Smooth muscle cell of the brain vasculature (primary cell): ENCODE measurements at regions not wholly inside any gene's neighbourhood (a gene's known extent, or its start where the extent isn't known, plus 50 kb on each side); places are given as distances from the start of the nearest gene placed in this dataset.
"Not testable (repeated sequence)": the region's sequence is repeated elsewhere in the genome, so short reads cannot be mapped to it uniquely, and the experiment has no call there.

ENCODE experiments used
- DNase-seq: peaks from one replicate; pipeline ENCODE4 v3.0.0-alpha.2; 2012; ENCODE audit warnings: low read depth, low spot score

DNA sequence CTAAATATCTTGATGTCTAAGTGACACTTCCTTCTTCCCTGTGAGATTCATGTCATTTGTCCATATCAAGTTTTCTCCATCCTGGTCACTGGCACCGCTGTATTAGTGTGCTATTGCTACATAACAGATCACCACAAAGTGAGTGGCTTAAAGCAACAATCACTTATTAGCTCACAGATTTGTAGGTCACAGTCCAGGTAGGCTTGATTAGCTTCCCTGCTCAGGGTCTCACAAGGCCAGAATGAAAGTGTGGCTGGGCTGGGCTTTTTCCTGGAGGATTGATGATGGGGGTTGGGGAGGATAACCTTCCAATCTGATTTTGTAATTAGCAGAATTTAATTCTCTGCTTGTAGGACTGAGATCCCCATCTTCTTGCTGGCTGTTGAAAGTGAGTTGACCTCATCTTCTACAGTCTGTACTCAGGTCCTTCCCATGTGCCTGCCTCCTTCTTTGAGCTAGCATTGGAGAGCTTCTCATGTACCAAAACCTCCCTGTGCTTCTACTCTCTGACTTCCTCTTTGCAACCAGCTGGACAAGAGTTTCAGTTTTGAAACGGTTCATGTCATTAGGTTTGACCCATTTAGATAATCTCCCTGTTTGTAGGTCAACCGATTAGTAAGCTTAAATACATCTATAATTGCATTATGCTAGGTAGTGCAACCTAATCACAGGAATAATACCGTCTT, 152.4 kb upstream of the MAN1A1 start:
- no peak for DNase-seq

DNA sequence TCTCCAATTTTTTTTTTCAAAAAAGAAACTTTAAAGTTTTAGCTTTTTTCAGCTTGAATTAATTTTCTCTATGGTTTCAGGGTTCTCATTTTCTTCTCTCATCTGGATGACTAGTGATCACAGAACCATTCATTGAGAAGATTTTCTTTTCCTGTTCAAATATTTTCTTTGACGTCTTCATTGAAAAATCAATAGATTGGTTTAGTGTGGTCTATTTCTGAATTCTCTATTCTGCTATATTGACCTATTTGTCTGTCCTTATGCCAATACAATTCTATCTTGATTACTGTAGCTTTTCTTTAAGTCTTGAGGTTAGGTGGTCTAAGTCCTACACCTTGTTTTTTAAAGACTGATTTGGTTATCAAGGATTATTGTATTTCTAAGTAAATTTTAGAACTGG, 150.2 kb upstream of the MAN1A1 start:
- no peak for DNase-seq

DNA sequence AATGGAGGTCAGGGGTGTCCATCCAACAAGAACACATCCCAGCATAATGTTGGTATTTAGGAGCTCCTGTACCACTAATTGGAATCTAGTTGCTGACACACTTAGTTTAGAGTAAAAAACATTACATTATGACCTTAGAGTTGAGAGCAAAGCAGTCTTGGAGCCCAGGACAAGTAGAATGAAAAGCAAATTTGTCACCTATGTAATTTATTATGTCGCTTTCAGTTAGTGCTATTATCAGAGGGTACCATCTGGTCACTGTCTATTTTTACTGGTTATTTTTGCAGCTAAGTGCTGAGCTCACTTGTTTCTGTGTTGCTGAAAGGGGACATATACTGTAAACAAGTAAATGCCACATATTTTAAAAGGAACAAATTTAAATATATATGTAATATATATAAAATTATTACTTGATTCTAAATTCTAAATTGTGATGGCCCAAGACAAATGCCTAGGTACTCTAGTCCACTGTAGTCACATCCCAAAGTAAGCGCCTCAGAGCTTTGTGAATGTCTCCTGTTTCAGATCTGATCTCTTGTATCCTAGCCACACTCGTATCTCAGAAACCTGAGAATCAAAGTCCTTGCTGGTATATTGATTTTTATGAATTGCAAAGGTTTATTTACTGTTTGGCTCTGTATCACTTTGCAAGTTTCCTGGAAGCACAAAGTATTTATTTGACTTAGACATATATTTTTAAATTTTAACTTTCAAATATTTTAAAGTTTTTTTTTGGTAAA, 148.6 kb upstream of the MAN1A1 start:
- no peak for DNase-seq

DNA sequence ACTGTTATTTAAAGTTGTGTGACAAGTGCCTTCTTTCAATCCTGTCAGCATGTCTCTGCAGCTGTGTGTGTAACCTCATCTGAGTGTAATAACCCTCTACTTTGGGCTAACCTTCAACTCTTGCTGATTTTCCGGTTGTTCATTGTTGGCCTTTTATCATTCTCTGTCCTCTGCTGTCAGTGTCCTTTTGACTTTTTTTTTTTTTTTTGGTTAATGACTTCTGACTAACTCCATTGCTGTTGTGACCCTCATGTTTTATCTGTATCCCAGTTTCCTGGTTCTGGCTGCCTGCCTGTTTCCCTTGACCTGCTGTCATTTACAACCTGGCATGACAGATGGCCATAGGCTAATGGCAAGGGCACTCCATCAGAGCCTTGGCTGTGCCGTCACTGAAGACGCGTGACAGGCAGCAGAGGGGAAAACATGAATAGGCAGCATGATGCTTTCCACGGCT, 145.7 kb upstream of the MAN1A1 start:
- DNase-seq = no peak

DNA sequence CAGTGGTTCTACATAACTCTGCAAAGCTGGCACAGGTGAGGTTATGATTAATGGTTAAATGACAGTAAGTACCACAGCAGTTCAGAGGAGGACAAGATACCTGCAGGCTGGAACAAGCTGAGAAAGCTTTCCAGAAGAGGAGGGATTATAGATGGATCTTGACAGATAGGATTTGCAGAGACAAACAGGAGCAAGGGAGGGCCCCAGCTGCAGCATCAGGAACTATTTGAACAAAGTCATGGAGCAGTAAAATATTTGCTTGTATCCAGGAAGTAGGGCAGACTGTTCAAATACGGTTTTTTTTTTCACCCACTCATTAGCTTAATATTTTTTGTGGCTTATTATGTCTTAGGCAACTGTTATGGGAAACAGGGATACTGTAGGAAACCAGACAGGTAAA, 144.4 kb upstream of the MAN1A1 start:
- DNase-seq = no peak

DNA sequence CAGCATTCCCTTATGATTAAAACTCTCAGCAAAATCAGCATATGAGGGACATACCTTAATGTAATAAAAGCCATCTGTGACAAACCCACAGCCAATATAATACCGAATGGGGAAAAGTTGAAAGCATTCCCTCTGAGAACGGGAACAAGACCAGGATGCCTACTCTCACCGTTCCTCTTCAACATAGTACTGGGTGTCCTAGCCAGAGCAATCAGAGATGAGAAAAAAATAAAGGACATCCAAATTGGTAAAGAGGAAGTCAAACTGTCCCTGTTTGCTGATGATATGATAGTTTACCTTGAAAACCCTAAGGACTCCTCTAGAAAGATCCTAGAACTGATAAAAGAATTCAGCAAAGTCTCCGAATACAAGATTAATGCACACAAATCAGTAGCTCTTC, 141.6 kb upstream of the MAN1A1 start:
- DNase-seq = not testable (repeated sequence)

DNA sequence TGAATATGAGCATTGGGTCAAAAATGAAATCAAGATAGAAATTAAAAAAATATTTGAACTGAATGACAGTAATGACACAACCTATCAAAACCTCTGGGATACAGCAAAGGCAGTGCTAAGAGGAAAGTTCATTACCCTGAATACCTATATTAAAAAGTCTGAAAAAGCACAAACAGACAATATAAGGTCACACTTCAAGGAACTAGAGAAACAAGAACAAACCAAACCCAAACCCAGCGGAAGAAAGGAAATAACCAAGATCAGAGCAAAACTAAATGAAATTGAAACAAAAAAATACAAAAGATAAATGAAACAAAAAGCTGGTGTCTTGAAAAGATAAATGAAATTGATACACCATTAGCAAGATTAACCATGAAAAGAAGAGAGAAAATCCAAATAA, 140.5 kb upstream of the MAN1A1 start:
- not testable (repeated sequence) for DNase-seq

DNA sequence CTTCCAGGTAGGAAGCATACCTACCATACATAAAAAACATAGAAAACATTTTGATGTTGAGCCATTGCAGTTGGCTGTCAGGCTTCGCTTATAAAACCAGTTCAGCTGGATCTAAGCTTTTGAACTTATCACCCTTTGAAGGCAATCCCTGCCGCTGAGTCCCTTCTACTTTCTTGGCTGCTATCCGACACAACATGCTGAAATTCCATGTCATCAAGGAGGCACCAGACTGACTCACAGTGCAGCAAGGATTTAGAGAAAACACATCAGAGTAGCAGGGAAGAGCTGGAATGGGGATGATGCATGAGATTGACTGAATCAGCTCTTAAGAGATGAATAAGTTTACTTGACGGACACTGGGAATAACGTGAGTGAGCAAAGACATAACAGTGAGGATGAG, 135.0 kb upstream of the MAN1A1 start:
- peak; percentile 66 for DNase-seq

DNA sequence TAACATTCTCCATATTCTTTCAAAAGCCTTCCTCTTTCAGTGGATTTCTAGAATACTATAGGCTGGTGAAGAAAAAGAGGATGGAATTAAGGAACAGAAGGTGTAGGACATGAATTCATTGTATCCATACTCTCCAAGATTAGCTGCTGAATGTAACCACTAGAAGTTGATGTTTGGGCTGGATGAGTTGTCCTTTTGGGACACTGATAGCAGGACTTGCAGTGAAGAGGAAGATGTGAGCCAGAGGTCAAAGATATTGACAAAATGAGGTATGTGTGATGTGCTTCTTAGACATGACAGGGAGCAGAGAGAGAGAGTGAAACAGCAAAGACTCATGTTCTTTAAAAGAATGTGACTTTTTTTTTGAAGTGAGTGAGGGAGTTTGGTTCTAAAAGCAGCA, 134.3 kb upstream of the MAN1A1 start:
- DNase-seq = no peak

DNA sequence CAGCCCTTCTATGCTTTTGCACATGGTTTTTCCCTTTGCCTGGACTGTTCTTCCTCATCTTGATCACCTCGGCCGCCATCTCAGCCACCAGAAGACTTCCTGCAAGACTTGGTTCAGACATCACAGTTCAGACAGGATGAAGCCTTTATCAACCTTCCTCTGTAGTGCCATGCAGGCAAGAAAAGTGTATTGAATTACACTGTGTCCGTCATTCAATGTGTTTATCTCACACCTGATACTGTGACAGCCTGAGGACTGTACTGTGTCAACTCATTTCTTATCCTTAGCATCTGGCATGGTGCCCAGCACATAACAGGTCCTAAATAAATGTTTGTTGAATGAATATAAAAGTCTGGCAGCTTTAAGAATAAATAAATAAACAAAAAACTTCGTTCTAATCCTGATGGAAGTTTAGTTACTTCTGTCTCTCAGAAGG, 133.3 kb upstream of the MAN1A1 start:
- DNase-seq = no peak

DNA sequence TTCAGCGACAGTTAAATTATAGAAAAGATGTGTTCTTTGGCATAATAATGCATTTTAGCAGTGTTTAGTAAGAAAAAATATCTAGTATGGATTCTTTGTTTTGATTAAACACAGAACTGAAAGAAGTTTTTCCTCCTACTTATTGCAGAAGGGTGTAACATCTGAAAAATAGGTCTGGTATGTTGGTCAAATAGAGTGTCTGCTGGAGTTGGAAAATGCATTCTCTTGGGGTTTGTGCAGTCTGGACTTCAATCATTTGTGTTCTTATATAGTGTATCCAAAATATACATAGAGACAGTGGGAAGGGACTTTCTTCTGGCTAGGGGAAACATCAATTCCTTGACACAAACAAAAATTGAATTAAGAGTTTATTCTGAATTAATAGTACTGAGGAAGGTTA, 132.4 kb upstream of the MAN1A1 start:
- peak; percentile 10 for DNase-seq

DNA sequence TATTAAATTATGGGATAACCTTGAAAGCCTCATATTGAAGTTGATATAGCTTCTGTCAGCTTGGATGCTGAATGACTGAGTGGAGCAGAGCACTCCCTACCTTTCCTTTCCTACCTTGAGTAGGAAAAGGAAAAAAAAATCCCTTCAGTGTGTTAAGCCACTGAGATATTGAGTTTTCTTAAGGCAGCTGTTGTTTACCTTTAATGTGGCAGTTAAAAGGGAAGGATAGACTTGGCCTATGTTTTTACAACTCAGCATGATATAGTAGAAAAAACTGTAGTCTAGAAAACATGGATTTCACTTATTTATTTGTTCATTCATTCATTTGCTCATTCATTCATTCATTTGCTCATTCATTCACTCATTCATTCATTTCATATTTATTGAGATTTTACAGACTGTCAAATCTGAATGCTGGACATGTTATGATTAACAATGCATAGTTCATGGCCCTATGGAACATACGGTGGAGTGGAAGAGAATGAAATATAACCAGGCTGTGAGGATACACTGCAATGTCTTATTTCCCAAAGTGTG, 131.5 kb upstream of the MAN1A1 start:
- no peak for DNase-seq

DNA sequence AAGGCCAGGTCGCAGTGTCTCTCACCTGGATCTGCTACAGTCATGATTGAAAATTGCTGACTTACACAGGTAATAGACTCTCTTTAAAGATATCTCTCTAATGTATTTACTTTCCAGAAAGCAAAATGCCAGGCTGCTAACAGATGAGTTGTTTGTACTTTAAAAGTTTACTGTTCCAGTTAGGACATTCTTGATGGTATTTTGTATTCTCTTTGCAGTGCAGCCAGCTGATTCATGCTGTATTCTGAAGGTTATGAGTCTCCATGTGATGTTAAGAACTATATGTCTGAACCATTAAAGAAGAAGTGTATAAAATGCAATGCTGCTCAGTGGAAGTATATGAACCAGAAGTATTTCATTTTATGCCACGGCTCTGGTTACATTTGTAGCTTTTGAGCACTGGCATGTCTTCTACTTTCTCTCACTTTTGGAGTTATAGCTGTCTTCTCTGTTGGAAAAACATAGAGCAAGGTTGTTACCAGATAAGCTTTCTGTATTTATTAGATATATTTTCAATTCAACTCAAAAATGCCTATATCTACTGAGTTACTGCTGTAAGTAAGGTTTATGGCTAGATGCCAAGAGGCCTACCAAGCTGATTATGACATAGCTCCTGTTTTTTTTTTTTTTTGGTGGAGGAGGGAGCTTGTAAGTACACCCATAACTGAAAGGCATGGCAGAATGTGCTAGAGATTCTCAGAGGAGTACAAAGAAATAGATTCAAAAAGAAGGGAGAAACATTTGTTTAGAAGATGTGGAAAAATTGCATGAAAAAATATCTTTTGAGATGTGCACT, 130.5 kb upstream of the MAN1A1 start:
- no peak for DNase-seq

DNA sequence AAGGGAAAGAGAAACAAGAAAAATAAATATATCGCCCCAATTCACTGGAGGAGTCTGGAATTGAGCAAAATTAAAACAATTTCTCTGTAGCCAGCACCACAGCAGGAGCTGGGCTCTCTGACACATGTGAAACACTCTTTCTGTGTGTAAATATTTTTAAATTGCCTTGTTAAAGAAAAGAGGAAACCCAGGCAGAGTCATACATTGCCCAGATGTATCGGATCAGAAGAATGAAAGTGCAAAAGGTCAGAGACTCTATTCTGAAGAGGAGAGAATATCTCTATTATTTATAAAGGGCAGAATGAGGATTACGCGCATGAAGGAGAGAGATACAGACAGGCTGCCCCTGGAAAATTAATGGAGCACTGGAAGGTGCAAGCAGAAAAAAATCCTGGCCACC, 127.0 kb upstream of the MAN1A1 start:
- DNase-seq = peak; percentile 33

DNA sequence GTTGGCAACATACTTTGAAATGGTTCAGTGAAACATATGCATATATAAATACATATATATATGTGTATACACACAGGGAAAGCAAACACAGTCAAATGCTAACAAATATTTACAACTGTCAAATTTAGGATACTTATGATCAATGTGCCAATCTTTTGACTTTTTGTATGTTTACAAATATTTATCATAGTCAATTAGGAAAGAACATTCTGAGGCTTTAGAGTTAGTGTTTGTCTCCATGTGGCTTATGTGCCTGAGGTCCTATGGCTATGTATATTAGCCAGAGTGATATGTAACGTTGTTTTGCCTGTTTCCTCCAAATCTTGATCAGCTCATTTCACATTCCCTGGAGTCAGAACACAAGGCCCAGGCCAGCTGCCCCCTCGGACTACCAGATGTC, 126.5 kb upstream of the MAN1A1 start:
- no peak for DNase-seq

DNA sequence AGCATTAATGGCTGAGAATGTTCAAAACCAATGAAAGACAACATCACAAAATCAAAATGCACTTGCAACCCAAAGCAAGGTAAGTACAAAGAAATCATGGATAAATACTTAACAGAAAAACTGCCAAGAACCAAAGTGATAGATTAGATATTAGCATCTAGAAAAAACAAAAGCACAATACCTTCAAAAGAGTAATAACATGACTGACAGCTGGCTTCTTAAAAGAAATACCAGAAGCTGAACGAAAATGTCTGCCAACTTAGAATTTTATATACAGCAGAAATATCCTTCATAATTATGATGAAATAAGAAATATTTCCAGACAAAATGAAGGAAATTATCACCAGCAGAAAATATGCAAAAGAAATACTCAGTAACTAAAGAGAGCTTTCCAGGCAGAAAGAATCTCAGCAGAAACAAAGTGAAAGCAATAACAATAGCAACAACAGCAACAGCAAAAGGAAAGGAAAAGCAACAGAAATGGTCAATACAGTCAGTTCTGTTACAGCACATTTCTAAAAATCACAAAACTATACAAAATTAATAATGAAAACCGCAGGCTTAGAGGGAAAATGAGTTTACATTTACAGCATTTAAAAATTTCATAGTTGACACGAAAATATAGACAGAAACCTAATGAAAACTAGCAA, 121.5 kb upstream of the MAN1A1 start:
- DNase-seq = no peak

DNA sequence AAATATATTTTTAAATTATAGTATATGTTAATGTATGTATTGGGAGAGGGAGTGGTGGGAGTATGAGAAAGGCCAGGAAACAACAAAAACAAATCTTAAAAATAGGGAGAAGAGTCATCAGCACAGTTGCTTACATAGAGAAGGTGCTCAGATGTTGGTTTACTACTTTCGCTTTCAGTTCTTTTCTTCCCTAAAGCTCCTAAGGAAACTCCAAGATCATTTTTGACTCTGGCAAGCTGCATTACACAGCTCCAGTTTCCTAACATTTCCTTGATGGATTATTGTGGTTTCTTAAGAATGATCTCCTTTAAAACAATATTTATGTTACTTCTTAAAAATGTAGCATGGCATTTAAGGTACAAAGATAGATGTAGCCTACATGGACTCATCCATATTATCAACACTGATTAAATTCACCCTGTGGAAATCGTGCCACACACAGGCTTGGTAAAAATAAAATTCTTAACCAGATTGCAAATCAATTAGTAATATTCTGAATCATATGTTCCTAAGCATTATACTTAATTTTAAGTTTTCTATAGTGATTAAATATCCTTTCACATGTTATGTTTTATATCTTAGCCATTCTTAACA, 118.0 kb upstream of the MAN1A1 start:
- no peak for DNase-seq

DNA sequence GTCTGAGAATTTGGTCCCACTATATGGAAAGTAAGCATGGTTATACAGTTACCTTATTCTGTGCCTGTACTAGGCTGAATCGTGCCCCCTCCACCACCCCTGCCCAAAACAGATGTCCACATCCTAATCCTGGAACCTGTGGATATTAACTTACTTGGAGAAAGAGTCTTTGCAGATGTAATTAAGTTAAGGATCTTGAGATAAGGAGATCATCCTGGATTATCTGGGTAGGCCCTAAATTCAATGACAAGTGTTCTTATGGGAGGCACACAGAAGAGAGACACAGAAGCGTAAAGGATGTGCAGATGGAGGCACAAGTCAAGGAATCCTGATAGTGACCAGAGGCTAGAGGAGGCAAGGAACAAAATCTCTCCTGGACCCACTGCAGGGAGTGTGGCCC, 116.7 kb upstream of the MAN1A1 start:
- no peak for DNase-seq

DNA sequence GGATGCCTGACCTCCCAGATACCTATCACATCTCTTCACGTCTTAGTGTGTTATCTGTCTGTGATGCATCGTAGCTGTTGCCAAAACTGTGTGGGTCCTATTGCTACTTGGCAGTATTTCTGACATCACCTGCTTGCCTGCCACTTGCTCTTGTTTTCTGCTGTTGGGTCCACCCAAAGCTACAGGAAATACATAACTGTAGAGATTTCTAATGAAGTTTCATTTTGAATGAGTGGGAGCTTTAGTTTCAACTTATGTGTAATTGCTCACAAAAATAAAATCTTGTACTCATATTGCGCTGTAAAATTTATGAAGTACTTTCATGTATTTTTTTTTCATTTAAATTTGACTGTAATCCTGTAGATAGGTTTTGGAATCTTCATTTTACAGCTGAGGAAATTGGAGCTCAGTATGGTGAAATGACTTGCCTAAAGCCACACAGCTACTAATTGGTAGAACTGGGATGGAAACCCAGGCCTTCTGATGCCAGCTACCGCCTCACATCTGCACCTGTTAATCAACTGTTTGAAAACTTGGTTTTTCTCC, 113.6 kb upstream of the MAN1A1 start:
- no peak for DNase-seq

DNA sequence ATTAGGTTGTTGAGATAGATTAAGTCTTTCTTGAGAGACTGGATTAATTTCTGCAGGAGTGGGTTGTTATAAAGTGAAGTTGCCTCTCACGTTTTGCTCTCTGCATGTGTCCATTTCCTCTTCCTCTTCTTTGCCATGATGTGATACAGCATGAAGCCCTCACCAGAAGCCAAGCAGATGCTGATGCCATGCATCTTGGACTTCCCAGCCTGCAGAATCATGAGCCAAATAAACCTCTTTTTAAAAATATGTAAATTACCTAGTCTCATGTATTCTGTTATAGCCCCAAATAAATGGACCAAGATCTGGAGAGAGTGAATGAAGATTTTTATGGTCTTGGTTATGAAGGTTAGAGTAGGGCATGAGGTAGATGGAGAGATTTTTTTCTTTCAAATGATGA, 111.6 kb upstream of the MAN1A1 start:
- no peak for DNase-seq
